ENCODE measurements at regions not wholly inside any gene's neighbourhood (a gene's known extent, or its start where the extent isn't known, plus 50 kb on each side); places are given as distances from the start of the nearest gene placed in this dataset.

- no peak for ATAC-seq
- TF ChIP-seq ZC3H10 (CRISPR knock-in tag; IDR thresholded peaks at IDR 0.05), result no peak
Observed at GRCh38 chr11:128190312-128190711, 397.0 kb downstream of the ETS1 start.

GRCh38 chr11:128189823-128190222 is 397.5 kb downstream of the ETS1 start:
- TF ChIP-seq ZNF565 (CRISPR knock-in tag; conservative IDR thresholded peaks at IDR 0.05; ENCODE audit: low read depth) (no peak), SNAI2 (CRISPR knock-in tag; IDR thresholded peaks at IDR 0.05) (no peak), ZC3H10 (CRISPR knock-in tag; IDR thresholded peaks at IDR 0.05) (no peak), CREB5 (CRISPR knock-in tag; IDR thresholded peaks at IDR 0.05; ENCODE audit: low read depth) (no peak), TSHZ2 (CRISPR knock-in tag; IDR thresholded peaks at IDR 0.05) (no peak), CSRNP3 (CRISPR knock-in tag; IDR thresholded peaks at IDR 0.05) (no peak)
- no peak for ATAC-seq

- no peak for TF ChIP-seq ZNF565 (CRISPR knock-in tag; conservative IDR thresholded peaks at IDR 0.05; ENCODE audit: low read depth)
- TF ChIP-seq OSR1 (CRISPR knock-in tag; IDR thresholded peaks at IDR 0.05), result no peak
- no peak for TF ChIP-seq ESRRG (CRISPR knock-in tag; IDR thresholded peaks at IDR 0.05)
- no peak for TF ChIP-seq CSDC2 (CRISPR knock-in tag; IDR thresholded peaks at IDR 0.05)
- no peak for TF ChIP-seq ZFP30 (CRISPR knock-in tag; IDR thresholded peaks at IDR 0.05)
- no peak for TF ChIP-seq CREB5 (CRISPR knock-in tag; IDR thresholded peaks at IDR 0.05; ENCODE audit: low read depth)
- TF ChIP-seq POU6F1 (CRISPR knock-in tag; IDR thresholded peaks at IDR 0.05; ENCODE audit: borderline replicate concordance, low read depth), result no peak
- peak; percentile 68 for ATAC-seq
Observed at GRCh38 chr11:128188346-128189004, 398.9 kb downstream of the ETS1 start.

GRCh38 chr11:128187835-128188234 is 399.5 kb downstream of the ETS1 start:
- ATAC-seq, result peak; percentile 95
- TF ChIP-seq TCF4 (CRISPR knock-in tag; IDR thresholded peaks at IDR 0.05; ENCODE audit: borderline replicate concordance) (peak; percentile 67; the same call in 1 of the 2 replicates), CREB5 (CRISPR knock-in tag; IDR thresholded peaks at IDR 0.05; ENCODE audit: low read depth) (no peak), TSHZ2 (CRISPR knock-in tag; IDR thresholded peaks at IDR 0.05) (0 out of 2 replicates have a peak, but pooled peaks have one; percentile 20)
